GM12874 (cell line): ENCODE measurements at regions not wholly inside any gene's neighbourhood (a gene's known extent, or its start where the extent isn't known, plus 50 kb on each side); places are given as distances from the start of the nearest gene placed in this dataset.

ENCODE experiments used
- CTCF ChIP-seq: IDR thresholded peaks from 2 replicates; pipeline ENCODE4 v1.5.1; 2011; ENCODE audit warnings: low read depth, mild to moderate bottlenecking, control low read depth, low read length, moderate library complexity; ENCODE audit not compliant: insufficient read depth

GRCh38 chr5:82754036-82754746, 323.0 kb downstream of the TMEM167A start:
- no peak for TF ChIP-seq CTCF

GRCh38 chr5:82753374-82753773, 323.8 kb downstream of the TMEM167A start:
- no peak for TF ChIP-seq CTCF

GRCh38 chr5:82749461-82749820, 327.8 kb downstream of the TMEM167A start:
- no peak for TF ChIP-seq CTCF

- TF ChIP-seq CTCF = no peak
These were observed 328.3 kb downstream of the TMEM167A start for GRCh38 chr5:82748688-82749460.

GRCh38 chr5:82747986-82748385, 329.2 kb downstream of the TMEM167A start:
- TF ChIP-seq CTCF = no peak

GRCh38 chr5:82745016-82745415, 332.2 kb downstream of the TMEM167A start:
- no peak for TF ChIP-seq CTCF

- no peak for TF ChIP-seq CTCF
These were observed 338.4 kb downstream of the TMEM167A start for GRCh38 chr5:82738681-82739269.
